Aorta (tissue), 5 donors: ENCODE measurements at regions not wholly inside any gene's neighbourhood (a gene's known extent, or its start where the extent isn't known, plus 50 kb on each side); places are given as distances from the start of the nearest gene placed in this dataset.

ENCODE experiments used
- ATAC-seq: fragments of 200-7000 bp; cut with Tn5 transposase; one replicate; pipeline ENCODE4 v1.9.1; 2022; ENCODE audit warnings: moderate library complexity; ENCODE audit not compliant: low FRiP score
- DNase-seq, 2 donors: peaks; one replicate each; pipeline ENCODE4 v3.0.0-alpha.2; 2020
- H3K27ac ChIP-seq, 2 donors: one replicate each; pipeline ENCODE4 v1.5.1; 2013; ENCODE audit warnings: low read length in 2 of 2, mild to moderate bottlenecking in 2 of 2, moderate library complexity in 2 of 2, control low read depth in 1 of 2, inconsistent platforms in 1 of 2, low read depth in 1 of 2
- H3K27me3 ChIP-seq, 2 donors: one replicate each; pipeline ENCODE4 v1.6.1; 2013; ENCODE audit warnings: control low read depth in 1 of 2, low read length in 1 of 2, mild to moderate bottlenecking in 1 of 2, moderate library complexity in 1 of 2; ENCODE audit not compliant: insufficient read depth in 2 of 2, control insufficient read depth in 1 of 2
- H3K36me3 ChIP-seq, 2 donors: one replicate each; pipeline ENCODE4 v1.6.1; 2013; ENCODE audit warnings: control low read depth in 1 of 2, low read length in 1 of 2, mild to moderate bottlenecking in 1 of 2; ENCODE audit not compliant: insufficient read depth in 2 of 2, control insufficient read depth in 1 of 2
- H3K4me1 ChIP-seq, 2 donors: one replicate each; pipeline ENCODE4 v1.6.1; 2013; ENCODE audit warnings: low read length in 2 of 2, control low read depth in 1 of 2, mild to moderate bottlenecking in 1 of 2, moderate library complexity in 1 of 2; ENCODE audit not compliant: insufficient read depth in 2 of 2, control insufficient read depth in 1 of 2
- H3K4me3 ChIP-seq, 2 donors: one replicate each; pipeline ENCODE4 v1.5.1; 2013; ENCODE audit warnings: low read length in 2 of 2, control low read depth in 1 of 2, mild to moderate bottlenecking in 1 of 2
- H3K9me3 ChIP-seq: one replicate; pipeline ENCODE4 v1.6.1; 2013; ENCODE audit warnings: mild to moderate bottlenecking, low read length; ENCODE audit not compliant: control insufficient read depth
- WGBS, 2 donors: extraction: QIAGEN DNeasy Blood & Tissue Kit; methylation state at CpG; one replicate each; pipeline ENCODE4 v1.1.7; 2013; 5-methylcytosine and 5-hydroxymethylcytosine counted together
- intact Hi-C, 2 donors: fragments of 100-400 bp; cut with DNase I; formaldehyde crosslinking; loops; one replicate each; pipeline versions ENCODE4 v1.14.2 to v1.15.0; 2022
- donor health status: healthy with polysubstance abuse.
- donor health status: Bipolar disorder and iron deficiency.
- donor health status: DM: no; HTN: no; CAD: no.
- donor health status: DM: no; HTN: no; CAD: no.
- donor health status: DM: yes; HTN: yes; CAD: no.

DNA sequence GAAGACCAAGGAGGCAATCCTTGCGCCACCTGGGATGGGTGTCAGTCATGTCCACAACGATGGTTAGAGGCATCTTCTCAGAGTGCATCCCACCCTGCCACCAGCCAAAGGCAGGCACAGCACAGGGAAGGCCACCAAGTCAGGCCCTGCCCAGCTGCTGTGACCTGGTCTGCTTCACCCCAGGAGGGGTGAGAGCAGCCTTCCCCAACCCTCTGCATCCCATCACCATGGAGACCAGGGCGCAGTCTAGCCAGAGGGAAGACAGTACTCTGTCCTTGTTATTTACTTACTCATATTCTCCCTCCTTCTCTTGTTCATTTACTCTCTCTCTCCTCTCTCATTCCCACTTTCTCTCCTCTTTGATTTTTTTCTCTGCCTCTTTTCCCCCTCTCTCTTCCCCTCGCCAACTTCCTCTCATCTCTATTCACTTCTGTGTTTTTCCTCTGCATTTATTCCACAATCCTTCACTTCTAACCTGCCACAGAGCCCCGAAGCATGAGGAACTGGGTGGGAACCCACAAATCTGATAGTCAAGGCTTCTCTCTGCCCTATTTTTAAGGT lies 749.4 kb downstream of the UQCRFS1 start:
- DNase-seq (no peak), ATAC-seq (peak; percentile 40)
- Histone ChIP-seq H3K27me3 (no peaks in the 10 kb centered on the region), H3K4me3 (no peak overlapping the region), H3K9me3 (no peaks in the 10 kb centered on the region), H3K36me3 (no peaks in the 10 kb centered on the region), H3K4me1 (no peaks in the 10 kb centered on the region), H3K27ac (no peak overlapping the region)
- 83 to 84% methylated on average over 5 of the region's 5 CpGs for WGBS, 2 donors
- intact Hi-C loops, result loop anchor here in 1 of 2 donors (10.0 kb wide), 1 partner anchor 411 kb away; no protein-coding TSS in a partner anchor

DNA sequence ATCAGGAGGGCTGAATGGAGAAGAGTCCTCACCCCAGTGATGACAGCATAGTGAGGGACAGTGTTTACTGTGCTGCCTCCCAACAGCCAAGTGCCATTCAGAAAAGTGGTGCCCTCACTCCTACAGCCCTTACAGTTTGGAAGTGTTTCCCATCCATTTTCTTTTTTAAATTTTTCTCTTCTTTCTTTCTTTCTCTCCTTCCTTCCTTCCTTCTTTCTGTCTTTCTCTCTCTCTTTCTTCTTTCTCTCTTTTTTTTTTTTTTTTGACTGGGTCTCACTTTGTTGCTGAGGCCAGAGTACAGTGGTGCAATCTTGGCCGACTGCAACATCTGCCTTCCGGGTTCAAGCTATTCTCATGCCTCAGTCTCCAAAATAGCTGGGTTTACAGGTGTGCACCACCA lies 755.3 kb downstream of the UQCRFS1 start:
- no peak overlapping the region for H3K27ac ChIP-seq
- H3K4me1 ChIP-seq, result no peaks in the 10 kb centered on the region
- WGBS, 2 donors, result 80 to 90% methylated on average over 2 of the region's 2 CpGs
- ATAC-seq, result no peak
- no peak overlapping the region for H3K4me3 ChIP-seq
- H3K27me3 ChIP-seq, result no peaks in the 10 kb centered on the region
- intact Hi-C loops, result no loop called here
- H3K36me3 ChIP-seq, result no peaks in the 10 kb centered on the region
- DNase-seq, result no peak
- no peaks in the 10 kb centered on the region for H3K9me3 ChIP-seq

DNA sequence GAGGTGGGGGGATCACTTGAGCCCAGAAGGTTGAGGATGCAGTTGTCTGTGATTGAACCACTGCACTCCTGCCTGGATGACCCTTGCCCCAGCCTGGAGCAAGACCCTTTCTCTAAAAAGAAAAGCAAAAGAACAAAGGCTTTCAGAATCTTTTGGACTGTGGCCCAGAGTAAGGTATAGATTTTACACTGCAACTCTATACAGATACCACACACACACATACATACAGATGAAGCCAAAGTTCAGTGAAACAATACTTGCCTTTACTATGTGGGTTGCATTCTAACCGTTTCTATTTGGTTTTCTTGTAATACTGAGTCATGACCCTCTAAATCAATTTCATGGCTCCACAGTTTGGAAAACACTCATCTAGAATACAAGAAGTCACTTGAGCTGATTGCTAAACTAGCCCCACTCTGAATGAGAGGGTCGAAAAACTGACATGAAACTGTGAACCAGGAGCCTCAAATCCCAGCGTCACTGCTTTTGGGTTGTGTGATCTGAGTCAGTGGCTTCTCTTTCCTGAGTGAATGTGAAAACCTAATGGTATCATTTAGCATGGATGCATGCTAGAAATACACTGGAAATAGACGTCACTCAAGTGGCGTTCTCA lies 756.1 kb downstream of the UQCRFS1 start:
- 53 to 55% methylated on average over 5 of the region's 5 CpGs for WGBS, 2 donors
- no peak for ATAC-seq

DNA sequence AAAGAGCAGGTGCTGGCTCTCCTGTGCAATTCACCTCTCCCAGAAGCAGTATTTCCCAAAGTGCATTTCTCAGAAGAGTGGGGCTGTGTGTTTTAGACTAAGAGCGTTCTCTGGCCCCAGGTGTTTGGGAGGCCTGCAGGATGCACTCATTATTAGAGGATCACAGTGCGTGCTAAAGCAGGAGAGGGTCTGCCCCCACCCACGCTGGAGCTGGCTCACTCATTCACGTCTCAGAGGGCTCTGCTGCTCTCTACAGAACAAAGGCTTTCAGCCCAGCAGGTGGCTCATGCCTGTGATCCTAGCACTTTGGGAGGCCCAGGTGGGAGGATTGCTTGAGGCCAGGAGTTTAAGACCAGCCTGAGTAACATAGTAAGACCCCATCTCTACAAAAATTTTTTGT lies 756.7 kb downstream of the UQCRFS1 start:
- Histone ChIP-seq H3K4me3 (no peak overlapping the region), H3K9me3 (no peaks in the 10 kb centered on the region), H3K4me1 (no peaks in the 10 kb centered on the region), H3K27ac (no peak overlapping the region), H3K36me3 (no peaks in the 10 kb centered on the region), H3K27me3 (no peaks in the 10 kb centered on the region)
- intact Hi-C loops, result no loop called here
- WGBS, 2 donors, result 49 to 52% methylated on average over 4 of the region's 4 CpGs
- DNase-seq (no peak), ATAC-seq (no peak)

More for the DNA sequence above, 756.1 kb downstream of the UQCRFS1 start:
- intact Hi-C loops, result no loop called here
- Histone ChIP-seq H3K27me3 (no peaks in the 10 kb centered on the region), H3K4me1 (no peaks in the 10 kb centered on the region), H3K36me3 (no peaks in the 10 kb centered on the region), H3K4me3 (no peak overlapping the region), H3K9me3 (no peaks in the 10 kb centered on the region), H3K27ac (no peak overlapping the region)
- no peak for DNase-seq

DNA sequence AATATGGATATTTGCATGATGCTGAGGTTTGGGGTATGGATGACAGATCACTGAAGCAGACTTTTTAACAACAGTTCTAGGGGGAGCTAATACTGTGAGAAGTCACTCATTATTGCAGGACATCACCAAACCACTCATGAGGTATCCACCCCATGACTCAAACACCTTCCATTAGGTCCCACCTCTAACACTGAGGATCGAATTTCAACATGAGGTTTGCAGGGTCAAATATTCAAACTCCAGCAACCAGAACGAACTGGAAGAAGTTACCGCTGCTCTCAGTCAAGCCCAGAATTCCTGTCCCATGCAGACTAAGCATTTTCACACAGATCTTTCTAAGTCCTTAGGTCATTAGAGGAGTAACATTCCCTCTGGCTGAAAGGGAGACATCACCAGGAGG lies 758.9 kb downstream of the UQCRFS1 start:
- no peak for ATAC-seq
- no peaks in the 10 kb centered on the region for H3K27me3 ChIP-seq
- no peaks in the 10 kb centered on the region for H3K4me1 ChIP-seq
- intact Hi-C loops, result no loop called here
- no peak overlapping the region for H3K4me3 ChIP-seq
- no peak for DNase-seq
- H3K27ac ChIP-seq, result no peak overlapping the region
- H3K36me3 ChIP-seq, result no peaks in the 10 kb centered on the region
- no peaks in the 10 kb centered on the region for H3K9me3 ChIP-seq
- WGBS, 2 donors, result 38% methylated on average over 3 of the region's 3 CpGs

DNA sequence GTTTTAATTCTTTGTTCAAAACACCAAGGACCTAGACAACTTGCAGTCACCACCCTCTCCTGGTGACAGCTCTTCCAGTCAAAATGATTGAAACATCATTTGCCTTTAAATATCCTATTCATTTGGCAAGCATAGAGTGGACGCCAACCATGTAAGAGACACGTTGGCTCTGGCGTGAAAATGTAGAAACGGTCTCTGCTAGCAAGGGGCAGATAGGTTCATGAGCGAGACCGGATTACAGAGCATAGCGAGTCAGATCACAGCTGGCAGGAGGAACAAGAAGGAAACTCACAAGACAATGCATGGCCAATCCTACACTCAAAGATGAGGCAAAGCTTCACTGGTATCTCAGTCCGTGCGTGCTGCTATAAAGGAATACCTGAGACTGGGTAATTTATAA lies 759.5 kb downstream of the UQCRFS1 start:
- DNase-seq (no peak), ATAC-seq (no peak)
- H3K4me1 ChIP-seq, result no peaks in the 10 kb centered on the region
- H3K27me3 ChIP-seq, result no peaks in the 10 kb centered on the region
- no peak overlapping the region for H3K27ac ChIP-seq
- H3K36me3 ChIP-seq, result no peaks in the 10 kb centered on the region
- intact Hi-C loops, result no loop called here
- WGBS, 2 donors, result 90 to 91% methylated on average over 9 of the region's 9 CpGs
- H3K4me3 ChIP-seq, result no peak overlapping the region
- no peaks in the 10 kb centered on the region for H3K9me3 ChIP-seq

DNA sequence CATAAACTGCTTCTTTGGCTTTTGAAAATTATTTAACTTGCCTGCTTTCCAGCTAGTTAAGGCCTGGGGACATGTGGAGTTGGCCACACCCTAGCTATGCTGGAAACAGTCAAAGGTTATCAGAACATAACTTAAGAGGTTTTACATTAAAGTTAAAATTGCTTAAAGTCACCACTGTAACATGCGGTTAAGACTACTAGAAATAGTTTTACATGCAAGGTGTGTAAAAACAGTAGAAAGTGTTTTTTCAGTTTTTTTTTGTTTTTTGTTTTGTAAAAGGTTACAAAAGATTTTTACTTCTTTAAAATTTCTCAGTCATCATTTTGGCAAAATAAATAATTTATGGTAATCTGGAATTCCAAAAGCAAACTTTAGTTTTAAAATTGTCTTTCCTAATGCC lies 763.1 kb downstream of the UQCRFS1 start:
- intact Hi-C loops, result no loop called here
- 64 to 74% methylated on average over 1 of the region's 1 CpG for WGBS, 2 donors
- H3K27ac ChIP-seq, result no peak overlapping the region
- ATAC-seq (no peak), DNase-seq (no peak)
- no peaks in the 10 kb centered on the region for H3K9me3 ChIP-seq
- no peaks in the 10 kb centered on the region for H3K4me1 ChIP-seq
- no peaks in the 10 kb centered on the region for H3K36me3 ChIP-seq
- H3K27me3 ChIP-seq, result no peaks in the 10 kb centered on the region
- H3K4me3 ChIP-seq, result no peak overlapping the region

DNA sequence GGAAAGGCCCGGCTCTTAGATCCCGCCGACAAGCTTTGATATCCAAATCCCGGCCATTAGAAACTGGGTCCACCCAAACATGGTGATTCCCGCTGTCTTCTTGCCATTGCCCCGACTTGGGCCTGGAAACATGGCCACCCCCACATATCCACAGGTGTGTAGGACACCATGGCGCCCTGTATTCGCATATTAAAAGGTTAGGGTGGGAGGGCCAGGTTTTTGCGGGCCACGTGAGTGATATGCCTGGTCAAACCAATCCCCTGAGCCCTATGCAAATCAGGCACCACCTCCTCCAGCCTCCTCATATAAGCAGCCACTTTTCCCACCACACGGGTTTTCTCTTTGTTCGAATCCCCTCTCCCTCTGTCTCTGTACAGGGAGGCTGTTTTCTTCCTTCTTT lies 766.4 kb downstream of the UQCRFS1 start:
- intact Hi-C loops, result no loop called here
- 89 to 90% methylated on average over 12 of the region's 12 CpGs for WGBS, 2 donors
- Histone ChIP-seq H3K4me1 (no peaks in the 10 kb centered on the region), H3K4me3 (no peak overlapping the region), H3K36me3 (no peaks in the 10 kb centered on the region), H3K27me3 (no peaks in the 10 kb centered on the region), H3K27ac (no peak overlapping the region), H3K9me3 (no peaks in the 10 kb centered on the region)
- no peak for DNase-seq
- ATAC-seq, result no peak

DNA sequence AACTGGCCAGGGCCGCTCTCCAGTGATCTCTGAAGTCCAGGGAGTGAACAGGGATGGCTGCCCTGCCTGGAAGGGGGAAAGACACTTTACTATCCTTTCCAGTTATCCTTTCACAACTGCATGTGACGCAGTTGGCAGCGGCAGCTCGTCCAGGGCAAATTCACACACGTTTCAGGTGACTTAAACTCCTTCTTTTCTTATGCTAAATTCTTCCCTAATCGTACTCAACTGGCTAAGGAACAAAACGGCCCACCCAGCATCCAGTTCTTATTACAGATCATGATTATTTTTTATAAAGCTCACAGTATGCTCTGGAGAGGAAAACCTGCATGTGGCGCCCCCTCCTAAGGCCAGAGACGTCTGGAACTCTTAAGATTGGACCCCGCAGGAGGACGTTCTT lies 767.1 kb downstream of the UQCRFS1 start:
- Histone ChIP-seq H3K27ac (no peak overlapping the region), H3K27me3 (no peaks in the 10 kb centered on the region), H3K9me3 (no peaks in the 10 kb centered on the region), H3K4me3 (no peak overlapping the region), H3K36me3 (no peaks in the 10 kb centered on the region), H3K4me1 (no peaks in the 10 kb centered on the region)
- DNase-seq (no peak), ATAC-seq (no peak)
- 69 to 74% methylated on average over 11 of the region's 11 CpGs for WGBS, 2 donors
- intact Hi-C loops, result no loop called here
